NCI-H2081 (cell line): ENCODE measurements at regions not wholly inside any gene's neighbourhood (a gene's known extent, or its start where the extent isn't known, plus 50 kb on each side); places are given as distances from the start of the nearest gene placed in this dataset.
"Not testable (repeated sequence)": the region's sequence is repeated elsewhere in the genome, so short reads cannot be mapped to it uniquely, and the experiment has no call there.

Source experiments
- DNase-seq, 2 experiments: peaks; one replicate each; lab custom pipeline; 2025; lab: John Stamatoyannopoulos, UW

DNA sequence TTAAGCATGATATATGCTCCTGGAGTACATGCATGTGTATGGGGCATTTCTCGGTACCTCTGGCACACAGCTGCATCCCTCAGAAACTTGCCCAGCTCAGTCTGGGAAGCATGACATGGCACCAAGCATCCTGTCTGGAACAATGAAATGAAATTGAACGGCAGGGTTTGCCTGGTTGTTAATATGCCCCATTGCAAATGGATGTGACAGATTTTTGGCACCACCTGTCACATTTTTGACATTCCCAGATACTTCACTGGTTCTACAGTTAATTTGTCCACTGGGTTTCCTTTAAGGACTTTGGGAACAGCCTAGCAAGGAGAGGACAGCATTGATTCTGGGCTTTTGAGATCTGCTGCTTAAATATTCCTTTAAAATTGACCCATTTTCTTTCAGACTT is 305.8 kb downstream of the TSN start:
- DNase-seq: no peak

GRCh38 chr2:122061831-122062230 is 306.4 kb downstream of the TSN start:
- no peak for DNase-seq

DNA sequence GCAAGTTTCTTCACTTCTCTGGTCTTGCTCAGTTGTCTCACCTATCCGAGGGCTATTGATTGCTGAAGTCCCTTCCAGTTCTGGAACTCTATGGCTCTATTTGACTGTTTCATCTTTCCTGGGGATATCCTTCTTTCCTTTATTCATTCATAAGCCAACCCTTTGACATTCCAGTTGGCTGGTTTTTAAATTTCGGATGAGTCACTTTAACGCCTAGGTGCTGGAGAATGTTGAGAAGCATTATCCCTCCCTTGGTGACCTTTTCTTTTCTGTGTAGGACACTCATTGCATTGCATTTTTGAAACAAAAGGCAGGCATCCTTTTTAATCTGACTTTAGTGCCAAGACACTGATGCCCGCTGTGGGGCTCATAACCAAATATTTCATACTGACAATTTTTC is 307.1 kb downstream of the TSN start:
- no peak for DNase-seq

DNA sequence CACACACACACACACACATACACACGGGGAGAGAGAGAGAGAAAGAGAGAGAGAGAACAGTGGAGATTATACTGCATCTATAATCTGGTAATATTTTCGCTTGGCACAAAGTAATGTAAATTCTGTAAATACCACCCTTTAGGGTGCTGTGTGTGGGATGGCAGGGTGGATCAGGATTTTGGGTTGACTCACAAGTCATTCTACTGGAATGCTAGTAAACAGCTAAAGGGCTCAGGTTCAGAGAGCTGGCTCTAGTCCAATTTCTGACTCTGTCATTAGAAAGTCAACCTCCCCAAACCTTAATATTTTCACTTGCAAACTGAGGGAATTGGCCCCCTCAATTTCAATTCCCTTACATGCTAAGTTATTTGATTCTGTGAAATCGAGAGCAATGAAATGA is 308.3 kb downstream of the TSN start:
- DNase-seq: no peak

DNA sequence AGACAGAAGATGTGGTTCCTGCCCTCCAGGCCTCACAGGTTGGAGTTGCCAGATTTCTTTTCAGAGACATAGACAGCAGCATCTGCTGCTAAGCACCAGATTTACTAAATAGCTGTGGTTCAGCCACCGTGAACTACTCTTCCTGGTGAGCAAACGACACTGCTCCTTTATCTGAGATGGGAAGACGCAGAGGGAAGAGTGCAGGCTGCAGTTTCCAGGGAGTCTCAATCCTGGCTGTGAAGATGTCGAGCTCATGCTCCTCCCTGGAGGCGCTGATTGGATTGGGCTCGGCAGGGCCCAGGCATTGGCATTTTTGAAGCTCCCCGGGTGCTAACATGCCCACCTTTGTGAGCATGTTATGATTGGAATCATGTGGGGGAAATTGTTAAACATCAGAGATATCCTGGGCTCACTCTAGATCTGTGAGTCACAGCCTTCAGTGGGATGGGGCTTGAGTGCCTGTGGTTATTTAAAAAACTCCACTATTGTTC is 314.8 kb downstream of the TSN start:
- DNase-seq: no peak

DNA sequence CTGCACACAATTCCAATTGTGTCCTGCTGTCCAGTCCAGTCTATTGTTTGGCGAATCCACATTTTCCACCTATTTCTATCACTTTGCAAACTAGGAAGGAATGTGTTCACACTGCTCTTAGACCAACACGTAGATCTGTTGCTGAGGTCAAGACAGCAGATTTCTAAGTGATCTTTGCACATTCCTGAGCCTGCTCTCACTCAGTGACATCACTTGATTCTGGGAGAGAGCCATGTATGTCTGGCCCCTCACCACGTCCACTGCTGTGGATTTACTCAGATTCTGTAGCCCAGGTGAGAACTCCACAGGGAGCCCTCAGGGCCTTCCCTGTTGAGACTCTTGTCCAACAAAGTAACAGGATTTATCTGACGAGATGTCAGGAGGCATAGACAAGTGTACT is 317.2 kb downstream of the TSN start:
- no peak for DNase-seq

- DNase-seq: no peak
Measured at GRCh38 chr2:122074201-122074600, 318.8 kb downstream of the TSN start.

- no peak for DNase-seq
Measured at GRCh38 chr2:122075381-122075780, 319.9 kb downstream of the TSN start.

GRCh38 chr2:122077114-122077513 is 321.7 kb downstream of the TSN start:
- no peak for DNase-seq

DNA sequence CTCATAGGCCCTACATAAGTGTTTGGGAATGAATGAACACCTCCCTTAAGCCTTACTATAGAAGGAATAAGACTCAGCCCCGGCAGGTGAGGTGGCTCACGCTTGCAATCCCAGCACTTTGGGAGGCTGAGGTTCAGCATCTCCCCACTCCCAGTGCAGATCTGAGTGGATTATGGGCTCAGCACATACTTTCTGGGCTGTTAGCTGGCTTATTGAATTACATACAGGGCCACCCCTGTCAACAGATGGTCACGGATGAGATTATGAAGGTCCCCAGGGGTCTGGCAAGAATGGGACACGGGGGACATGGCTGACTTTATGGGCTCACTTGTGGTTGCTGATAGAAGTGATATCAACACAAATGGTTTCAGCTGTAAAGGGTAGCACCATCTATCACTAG is 322.3 kb downstream of the TSN start:
- no peak for DNase-seq

GRCh38 chr2:122078451-122078850 is 323.0 kb downstream of the TSN start:
- DNase-seq: no peak

GRCh38 chr2:122079844-122080243 is 324.4 kb downstream of the TSN start:
- DNase-seq: no peak

GRCh38 chr2:122080316-122080715 is 324.9 kb downstream of the TSN start:
- DNase-seq: no peak

- DNase-seq: no peak
Measured at GRCh38 chr2:122080871-122081270, 325.4 kb downstream of the TSN start.

- DNase-seq: no peak
Measured at GRCh38 chr2:122081751-122082150, 326.3 kb downstream of the TSN start.

DNA sequence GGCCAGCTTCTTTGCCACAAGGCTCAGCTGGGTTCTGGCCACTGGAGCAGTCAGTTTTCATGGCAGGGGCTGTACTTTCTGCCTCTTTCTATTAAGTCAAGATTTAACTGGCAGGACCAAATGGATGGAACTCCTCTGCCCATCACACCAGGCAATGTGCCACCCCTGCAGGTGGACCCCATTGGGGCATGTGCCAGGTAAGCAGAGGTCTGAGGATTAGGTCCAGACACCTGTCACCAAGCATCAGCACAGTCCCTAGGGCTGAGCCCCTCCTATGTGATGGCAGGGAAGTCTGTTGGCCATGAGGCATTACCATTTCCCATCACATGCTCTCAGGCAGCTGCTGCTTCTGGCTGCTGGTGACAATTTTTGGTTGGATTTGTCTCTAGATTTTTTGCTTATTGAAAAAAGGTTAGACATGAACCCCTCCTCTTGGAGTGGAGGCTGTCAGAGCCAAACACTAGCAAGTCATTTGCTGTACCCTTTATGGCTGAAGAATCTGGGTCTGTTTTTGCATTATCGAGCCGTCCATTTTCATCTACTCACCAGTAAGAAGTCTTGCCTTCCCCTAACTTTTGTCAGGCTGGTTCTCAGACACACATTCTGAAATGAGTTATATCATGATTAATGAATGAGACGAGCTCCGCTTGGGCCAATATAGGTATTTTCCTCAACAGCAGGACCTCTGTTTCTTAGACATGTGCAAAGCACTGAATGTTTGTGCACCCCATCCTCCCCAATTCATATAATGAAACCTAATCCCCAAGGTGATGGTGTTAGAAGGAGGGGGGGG is 328.0 kb downstream of the TSN start:
- no peak for DNase-seq

DNA sequence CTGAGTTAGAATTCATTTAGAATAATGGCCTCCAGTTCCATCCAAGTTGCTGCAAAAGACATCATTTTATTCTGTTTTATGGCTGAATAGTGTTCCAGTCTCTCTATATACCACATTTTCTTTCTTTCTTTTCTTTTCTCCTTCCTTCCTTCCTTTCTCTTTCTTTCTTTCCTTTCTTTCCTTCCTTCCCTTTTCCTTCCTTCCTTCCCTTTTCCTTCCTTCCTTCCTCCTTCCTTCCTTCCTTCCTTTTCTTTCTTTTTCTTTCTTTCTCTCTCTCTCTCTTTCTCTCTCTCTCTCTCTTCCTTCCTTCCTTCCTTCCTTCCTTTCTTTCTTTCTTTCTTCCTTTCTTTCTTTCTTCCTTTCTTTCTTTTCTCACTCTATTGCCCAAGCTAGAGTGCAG is 330.2 kb downstream of the TSN start:
- DNase-seq: not testable (repeated sequence)

- DNase-seq: no peak
Measured at GRCh38 chr2:122094557-122094956, 339.1 kb downstream of the TSN start.

GRCh38 chr2:122096761-122097160 is 341.3 kb downstream of the TSN start:
- DNase-seq: no peak

- no peak for DNase-seq
Measured at GRCh38 chr2:122098306-122098705, 342.9 kb downstream of the TSN start.

DNA sequence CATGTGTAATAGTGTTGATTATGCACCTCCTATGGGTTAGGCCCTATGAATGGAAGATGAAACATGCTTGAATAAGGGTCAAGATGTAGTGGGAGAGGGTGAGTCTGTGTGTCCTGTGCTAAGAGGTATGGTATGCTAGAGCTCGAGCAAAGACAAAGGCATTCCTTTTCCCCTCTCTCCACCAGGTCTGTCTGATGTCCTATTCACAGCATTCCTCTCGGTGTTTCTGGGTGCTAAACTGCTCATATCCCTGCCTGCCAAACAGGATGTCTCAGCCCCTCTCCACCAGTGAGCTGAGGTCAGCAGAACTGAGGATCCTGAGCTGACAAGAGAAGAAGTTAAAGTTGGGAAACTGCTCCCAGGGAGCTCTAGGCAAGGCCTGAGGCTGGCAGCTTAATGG is 344.9 kb downstream of the TSN start:
- no peak for DNase-seq

DNA sequence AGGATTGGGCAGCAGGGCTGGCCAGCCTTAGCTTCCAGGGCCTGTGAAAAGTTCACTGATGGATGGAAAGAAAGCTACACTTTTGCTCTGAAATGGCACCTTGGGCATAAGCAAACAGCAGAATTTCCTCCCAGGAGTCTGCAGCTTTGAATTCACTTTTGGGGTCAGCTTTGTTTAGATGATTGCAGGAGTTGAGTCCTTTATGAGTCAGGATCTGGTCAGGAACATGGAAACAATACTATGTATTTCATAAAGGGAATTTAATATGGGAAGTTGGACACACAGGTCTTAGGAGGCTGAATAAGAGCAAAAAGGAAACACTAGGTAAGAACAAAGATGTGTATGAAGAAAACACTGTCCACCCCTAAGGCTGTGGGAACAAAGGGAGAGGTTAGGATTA is 345.3 kb downstream of the TSN start:
- DNase-seq: no peak

- no peak for DNase-seq
Measured at GRCh38 chr2:122101319-122101718, 345.9 kb downstream of the TSN start.

GRCh38 chr2:122105171-122105876 is 349.9 kb downstream of the TSN start:
- DNase-seq: no peak
